ENCODE measurements at regions not wholly inside any gene's neighbourhood (a gene's known extent, or its start where the extent isn't known, plus 50 kb on each side); places are given as distances from the start of the nearest gene placed in this dataset.

DNA sequence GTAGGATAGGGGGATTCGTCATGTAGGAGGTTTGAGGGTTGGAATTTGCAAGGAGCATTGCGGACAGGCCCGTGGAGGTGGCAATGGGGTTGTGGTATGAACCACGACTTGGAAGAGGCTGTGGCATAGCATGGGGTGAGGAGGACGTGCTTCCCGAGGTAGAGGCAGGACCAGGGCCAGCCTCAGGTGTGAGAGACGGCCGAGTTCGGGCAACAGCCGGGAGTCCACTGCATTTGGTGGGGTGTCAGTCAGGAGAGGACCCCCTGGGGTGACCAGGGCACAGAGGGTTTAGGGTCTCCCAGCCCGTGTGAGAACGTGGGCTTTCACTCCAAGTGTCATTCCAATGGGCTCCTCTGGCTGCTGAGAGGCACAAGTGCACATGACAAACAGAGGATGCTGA, 339.0 kb downstream of the EIPR1 start:
- TF ChIP-seq, protein P1, sequence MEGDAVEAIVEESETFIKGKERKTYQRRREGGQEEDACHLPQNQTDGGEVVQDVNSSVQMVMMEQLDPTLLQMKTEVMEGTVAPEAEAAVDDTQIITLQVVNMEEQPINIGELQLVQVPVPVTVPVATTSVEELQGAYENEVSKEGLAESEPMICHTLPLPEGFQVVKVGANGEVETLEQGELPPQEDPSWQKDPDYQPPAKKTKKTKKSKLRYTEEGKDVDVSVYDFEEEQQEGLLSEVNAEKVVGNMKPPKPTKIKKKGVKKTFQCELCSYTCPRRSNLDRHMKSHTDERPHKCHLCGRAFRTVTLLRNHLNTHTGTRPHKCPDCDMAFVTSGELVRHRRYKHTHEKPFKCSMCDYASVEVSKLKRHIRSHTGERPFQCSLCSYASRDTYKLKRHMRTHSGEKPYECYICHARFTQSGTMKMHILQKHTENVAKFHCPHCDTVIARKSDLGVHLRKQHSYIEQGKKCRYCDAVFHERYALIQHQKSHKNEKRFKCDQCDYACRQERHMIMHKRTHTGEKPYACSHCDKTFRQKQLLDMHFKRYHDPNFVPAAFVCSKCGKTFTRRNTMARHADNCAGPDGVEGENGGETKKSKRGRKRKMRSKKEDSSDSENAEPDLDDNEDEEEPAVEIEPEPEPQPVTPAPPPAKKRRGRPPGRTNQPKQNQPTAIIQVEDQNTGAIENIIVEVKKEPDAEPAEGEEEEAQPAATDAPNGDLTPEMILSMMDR (IDR thresholded peaks at IDR 0.05), result no peak
- no peak for TF ChIP-seq POLR2A (IDR thresholded peaks at IDR 0.05)

Data from lower leg skin (tissue), 3 donors.